GM12872 (cell line): ENCODE measurements at regions not wholly inside any gene's neighbourhood (a gene's known extent, or its start where the extent isn't known, plus 50 kb on each side); places are given as distances from the start of the nearest gene placed in this dataset.

Experiments used
- TF ChIP-seq, protein P1 (sequence below): IDR thresholded peaks from 3 replicates; pipeline ENCODE4 v1.5.1; 2011; ENCODE audit warnings: low read depth, mild to moderate bottlenecking, low read length, moderate library complexity; ENCODE audit not compliant: insufficient read depth

DNA sequence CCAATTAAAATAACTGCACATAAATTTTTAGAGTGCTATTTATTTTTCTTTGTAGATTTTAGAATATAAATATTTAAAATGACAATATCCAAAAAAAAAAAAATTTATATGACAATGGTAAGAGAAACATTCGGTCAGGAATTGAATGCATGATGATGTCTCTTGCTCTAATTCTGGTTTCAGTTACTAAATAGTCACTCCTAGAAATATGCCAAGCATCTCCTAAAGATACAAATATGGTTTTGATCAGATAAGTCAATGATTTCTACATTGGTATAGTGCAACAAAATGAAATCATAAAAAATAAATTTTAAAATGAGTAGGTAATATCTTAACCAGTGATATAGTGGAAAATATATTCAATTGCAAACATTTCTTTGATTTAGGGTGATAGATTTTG, 95.9 kb upstream of the ACKR3 start:
- TF ChIP-seq, protein P1, sequence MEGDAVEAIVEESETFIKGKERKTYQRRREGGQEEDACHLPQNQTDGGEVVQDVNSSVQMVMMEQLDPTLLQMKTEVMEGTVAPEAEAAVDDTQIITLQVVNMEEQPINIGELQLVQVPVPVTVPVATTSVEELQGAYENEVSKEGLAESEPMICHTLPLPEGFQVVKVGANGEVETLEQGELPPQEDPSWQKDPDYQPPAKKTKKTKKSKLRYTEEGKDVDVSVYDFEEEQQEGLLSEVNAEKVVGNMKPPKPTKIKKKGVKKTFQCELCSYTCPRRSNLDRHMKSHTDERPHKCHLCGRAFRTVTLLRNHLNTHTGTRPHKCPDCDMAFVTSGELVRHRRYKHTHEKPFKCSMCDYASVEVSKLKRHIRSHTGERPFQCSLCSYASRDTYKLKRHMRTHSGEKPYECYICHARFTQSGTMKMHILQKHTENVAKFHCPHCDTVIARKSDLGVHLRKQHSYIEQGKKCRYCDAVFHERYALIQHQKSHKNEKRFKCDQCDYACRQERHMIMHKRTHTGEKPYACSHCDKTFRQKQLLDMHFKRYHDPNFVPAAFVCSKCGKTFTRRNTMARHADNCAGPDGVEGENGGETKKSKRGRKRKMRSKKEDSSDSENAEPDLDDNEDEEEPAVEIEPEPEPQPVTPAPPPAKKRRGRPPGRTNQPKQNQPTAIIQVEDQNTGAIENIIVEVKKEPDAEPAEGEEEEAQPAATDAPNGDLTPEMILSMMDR: no peak

DNA sequence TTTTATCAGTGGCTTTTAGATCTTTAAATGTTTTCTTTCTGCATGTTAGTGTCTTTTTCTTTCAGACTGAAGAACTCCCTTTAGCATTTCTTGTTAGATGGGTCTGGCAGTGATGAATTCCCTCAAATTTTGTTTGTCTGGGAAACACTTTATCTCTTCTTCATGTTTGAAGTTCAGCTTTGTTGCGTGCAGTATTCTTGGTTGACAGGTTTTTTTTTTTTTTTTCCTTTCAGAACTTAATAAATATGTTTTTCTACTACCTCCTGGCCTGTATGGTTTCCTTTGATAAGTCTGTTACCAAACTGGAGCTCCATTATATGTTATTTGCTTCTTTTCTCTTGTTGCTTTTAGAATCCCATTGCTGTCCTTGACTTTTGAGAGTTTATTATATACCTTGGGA, 89.8 kb upstream of the ACKR3 start:
- TF ChIP-seq, protein P1: no peak

DNA sequence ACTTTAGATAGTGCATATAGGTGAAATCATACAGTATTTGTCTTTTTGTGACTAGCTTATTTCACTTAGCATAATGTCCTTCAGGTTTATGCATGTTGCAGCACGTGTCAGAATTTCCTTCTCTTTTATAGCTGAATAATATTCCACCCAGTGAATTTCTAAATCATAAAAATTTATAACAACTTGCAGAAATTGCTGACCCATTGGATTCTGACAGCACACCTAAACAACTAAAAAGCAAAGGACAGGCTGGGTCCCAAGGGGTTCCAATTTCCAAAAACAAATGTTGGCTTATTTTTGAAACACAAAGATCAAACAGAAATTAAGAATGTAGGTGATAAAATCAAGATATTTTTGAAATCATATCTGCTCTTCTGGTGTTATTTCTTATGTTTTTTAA, 86.5 kb upstream of the ACKR3 start:
- TF ChIP-seq, protein P1: no peak

DNA sequence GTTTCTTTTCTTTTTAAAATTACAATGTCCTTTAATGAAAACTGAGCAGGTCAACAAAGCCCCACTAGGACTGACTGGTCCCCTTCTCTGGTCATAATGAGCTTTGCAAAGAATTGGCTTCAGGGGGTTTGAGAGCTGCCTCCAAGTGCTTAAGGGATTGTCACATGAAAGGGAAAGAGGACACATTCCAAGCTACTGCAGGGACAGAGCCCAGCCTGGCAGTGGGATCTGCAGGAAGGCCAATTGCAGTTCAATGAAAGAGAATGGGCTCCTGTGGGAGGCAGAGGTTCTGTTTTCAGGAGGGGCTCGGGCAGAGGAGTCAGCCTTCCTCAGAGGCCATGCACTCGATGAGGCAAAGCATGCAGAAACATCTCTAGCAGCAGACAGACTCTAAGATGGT, 84.1 kb upstream of the ACKR3 start:
- TF ChIP-seq, protein P1: no peak

DNA sequence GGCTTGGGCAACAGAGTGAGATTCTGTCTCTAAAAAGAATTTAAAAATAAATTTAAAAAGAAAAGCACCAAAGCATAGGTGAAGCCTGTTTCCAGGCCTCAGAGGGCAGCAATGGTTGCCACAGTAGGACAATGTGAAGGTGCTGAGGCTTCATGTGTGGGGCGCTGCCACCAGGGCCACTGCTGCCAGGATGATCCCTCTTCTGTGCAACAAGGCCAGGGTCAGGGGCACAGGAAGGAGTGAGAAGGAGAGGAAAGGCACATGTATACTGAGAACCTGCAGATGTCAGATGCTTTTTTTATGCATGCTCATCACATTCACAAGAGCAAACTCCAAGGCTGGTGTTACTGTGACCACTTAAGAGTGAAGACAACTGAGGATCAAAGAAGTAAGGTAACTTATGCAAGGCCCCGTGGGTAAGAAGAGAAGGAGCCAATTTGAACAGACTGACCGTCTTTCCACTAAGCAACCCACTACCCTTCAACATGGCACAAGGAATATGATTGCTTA, 79.7 kb upstream of the ACKR3 start:
- TF ChIP-seq, protein P1: no peak

DNA sequence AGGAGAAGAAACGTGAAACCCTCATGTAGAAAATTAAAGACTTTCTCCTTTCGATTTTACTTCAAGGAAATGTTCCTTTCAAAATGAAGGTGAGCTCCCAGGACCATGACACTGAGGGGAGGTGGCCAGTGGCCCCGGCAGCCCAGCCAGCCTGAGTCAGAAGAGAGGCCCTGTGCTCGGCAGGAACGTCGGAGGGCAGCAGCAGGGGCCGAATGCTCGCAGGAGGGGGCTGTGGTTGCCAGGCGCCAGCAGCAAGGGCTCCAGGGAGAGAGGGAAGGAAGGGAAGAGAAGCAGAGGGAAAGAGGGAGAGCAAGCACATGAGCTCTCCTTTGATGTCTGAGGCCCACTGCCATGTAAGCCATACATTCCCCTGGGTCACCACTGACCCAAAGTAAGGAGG, 73.3 kb upstream of the ACKR3 start:
- TF ChIP-seq, protein P1: no peak

DNA sequence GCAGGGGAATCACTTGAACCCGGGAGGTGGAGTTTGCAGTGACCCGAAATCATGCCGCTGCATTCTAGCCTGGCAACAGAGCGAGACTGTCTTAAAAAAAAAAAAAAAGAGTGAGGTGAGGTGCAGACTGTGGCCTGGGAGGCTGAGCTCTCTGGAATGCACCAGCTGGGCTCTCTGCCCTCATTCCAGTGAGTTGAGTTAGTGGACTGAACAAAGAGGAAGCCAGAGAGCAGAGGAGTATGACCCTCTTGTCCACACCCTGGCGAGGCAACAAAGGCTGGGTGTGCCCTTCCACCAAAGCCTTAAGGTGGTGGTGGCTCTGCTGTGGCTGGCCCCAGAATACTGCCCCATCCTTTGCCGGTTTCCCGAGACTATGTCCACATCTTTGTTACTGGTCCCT, 71.3 kb upstream of the ACKR3 start:
- TF ChIP-seq, protein P1: no peak
